ENCODE measurements at regions not wholly inside any gene's neighbourhood (a gene's known extent, or its start where the extent isn't known, plus 50 kb on each side); places are given as distances from the start of the nearest gene placed in this dataset.

DNA sequence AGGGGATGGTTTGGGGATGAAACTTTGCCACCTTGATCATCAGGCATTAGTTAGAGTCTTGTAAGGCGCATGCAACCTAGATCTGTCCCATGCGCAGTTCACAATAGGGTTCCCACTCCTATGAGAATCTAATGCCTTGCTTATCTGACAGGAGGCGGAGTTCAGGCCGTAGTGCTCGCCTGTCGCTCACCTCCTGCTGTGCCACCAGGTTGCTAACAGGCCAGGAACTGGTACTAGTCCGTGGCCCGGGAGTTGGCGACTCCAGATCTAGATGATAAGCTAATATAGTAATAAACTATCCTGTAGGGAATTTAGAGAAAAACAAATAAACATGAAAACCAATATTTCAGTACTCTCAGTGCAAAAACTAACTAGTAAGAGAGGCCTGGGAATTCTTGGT lies 155.4 kb upstream of the ANO5 start:
- no peak overlapping the region for H3K4me3 ChIP-seq (ENCODE audit: insufficient read depth, low read length)
- no peak overlapping the region for H3K4me2 ChIP-seq (ENCODE audit: insufficient read depth, low read length)
- H3K27ac ChIP-seq (ENCODE audit: low read depth, low read length), result no peak overlapping the region
- H3K4me1 ChIP-seq (ENCODE audit: insufficient read depth, low read length), result no peaks in the 10 kb centered on the region
- H4K20me1 ChIP-seq (ENCODE audit: insufficient read depth, low read length), result no peaks in the 10 kb centered on the region
- no peak for DNase-seq (ENCODE audit: insufficient read length, low spot score, missing footprints)
- H3K79me2 ChIP-seq (ENCODE audit: insufficient read depth, low read length), result no peaks in the 10 kb centered on the region
- no peaks in the 10 kb centered on the region for H3K27me3 ChIP-seq (ENCODE audit: insufficient read depth, low read length)
- TF ChIP-seq, protein P1, sequence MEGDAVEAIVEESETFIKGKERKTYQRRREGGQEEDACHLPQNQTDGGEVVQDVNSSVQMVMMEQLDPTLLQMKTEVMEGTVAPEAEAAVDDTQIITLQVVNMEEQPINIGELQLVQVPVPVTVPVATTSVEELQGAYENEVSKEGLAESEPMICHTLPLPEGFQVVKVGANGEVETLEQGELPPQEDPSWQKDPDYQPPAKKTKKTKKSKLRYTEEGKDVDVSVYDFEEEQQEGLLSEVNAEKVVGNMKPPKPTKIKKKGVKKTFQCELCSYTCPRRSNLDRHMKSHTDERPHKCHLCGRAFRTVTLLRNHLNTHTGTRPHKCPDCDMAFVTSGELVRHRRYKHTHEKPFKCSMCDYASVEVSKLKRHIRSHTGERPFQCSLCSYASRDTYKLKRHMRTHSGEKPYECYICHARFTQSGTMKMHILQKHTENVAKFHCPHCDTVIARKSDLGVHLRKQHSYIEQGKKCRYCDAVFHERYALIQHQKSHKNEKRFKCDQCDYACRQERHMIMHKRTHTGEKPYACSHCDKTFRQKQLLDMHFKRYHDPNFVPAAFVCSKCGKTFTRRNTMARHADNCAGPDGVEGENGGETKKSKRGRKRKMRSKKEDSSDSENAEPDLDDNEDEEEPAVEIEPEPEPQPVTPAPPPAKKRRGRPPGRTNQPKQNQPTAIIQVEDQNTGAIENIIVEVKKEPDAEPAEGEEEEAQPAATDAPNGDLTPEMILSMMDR (IDR thresholded peaks at IDR 0.05; ENCODE audit: extremely low read depth, low read depth, low read length), result no peak
- no peaks in the 10 kb centered on the region for H3K36me3 ChIP-seq (ENCODE audit: insufficient read depth, low read length)
- no peak overlapping the region for H2AFZ ChIP-seq (ENCODE audit: low read length)
- H3K9me3 ChIP-seq (ENCODE audit: low read depth, low read length), result no peaks in the 10 kb centered on the region

DNA sequence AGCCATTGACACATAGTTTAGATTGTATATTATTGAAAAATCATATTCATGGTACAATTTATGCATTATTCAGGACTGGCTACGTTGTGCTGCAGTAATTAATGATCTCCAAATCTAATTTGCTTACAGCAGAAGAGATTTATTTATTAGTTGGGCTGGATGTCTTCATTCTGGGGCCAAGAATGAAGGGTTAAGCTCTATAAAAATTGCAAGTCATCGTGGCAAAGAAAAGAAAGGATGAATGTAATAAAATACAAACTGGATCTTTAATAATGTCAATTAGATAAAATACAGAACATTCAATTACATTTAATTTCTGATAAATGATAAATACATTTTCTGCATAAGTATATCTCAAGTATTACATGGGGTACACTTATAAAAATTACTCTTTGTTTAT lies 151.8 kb upstream of the ANO5 start:
- no peaks in the 10 kb centered on the region for H3K27me3 ChIP-seq (ENCODE audit: insufficient read depth, low read length)
- H3K4me1 ChIP-seq (ENCODE audit: insufficient read depth, low read length), result no peaks in the 10 kb centered on the region
- H3K27ac ChIP-seq (ENCODE audit: low read depth, low read length), result no peak overlapping the region
- H4K20me1 ChIP-seq (ENCODE audit: insufficient read depth, low read length), result no peaks in the 10 kb centered on the region
- DNase-seq (ENCODE audit: insufficient read length, low spot score, missing footprints), result no peak
- no peaks in the 10 kb centered on the region for H3K79me2 ChIP-seq (ENCODE audit: insufficient read depth, low read length)
- no peaks in the 10 kb centered on the region for H3K36me3 ChIP-seq (ENCODE audit: insufficient read depth, low read length)
- no peak overlapping the region for H3K4me2 ChIP-seq (ENCODE audit: insufficient read depth, low read length)
- no peak overlapping the region for H2AFZ ChIP-seq (ENCODE audit: low read length)
- TF ChIP-seq, protein P1 (IDR thresholded peaks at IDR 0.05; ENCODE audit: extremely low read depth, low read depth, low read length), result no peak
- H3K4me3 ChIP-seq (ENCODE audit: insufficient read depth, low read length), result no peak overlapping the region
- H3K9me3 ChIP-seq (ENCODE audit: low read depth, low read length), result no peaks in the 10 kb centered on the region

DNA sequence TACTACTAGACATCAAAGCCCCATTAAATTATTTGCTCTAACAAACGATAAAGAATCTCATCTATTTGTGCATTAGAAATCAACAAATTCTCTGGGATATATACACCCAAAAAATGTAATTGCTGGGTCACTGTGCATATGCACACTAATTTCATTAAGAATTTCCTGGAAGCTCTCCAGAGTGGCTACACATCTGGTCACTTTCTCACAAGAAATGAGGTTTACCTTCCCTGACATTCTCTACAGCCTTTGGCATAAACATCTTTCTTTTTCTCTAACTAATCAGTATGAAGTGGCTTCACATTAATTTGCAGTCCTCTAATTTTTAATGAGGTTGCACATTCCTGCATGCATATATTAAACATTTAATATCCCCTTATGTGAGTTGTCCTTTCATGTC lies 150.8 kb upstream of the ANO5 start:
- no peak overlapping the region for H3K4me2 ChIP-seq (ENCODE audit: insufficient read depth, low read length)
- no peaks in the 10 kb centered on the region for H3K79me2 ChIP-seq (ENCODE audit: insufficient read depth, low read length)
- no peak for DNase-seq (ENCODE audit: insufficient read length, low spot score, missing footprints)
- H3K27ac ChIP-seq (ENCODE audit: low read depth, low read length), result no peak overlapping the region
- no peaks in the 10 kb centered on the region for H3K27me3 ChIP-seq (ENCODE audit: insufficient read depth, low read length)
- no peak overlapping the region for H3K4me3 ChIP-seq (ENCODE audit: insufficient read depth, low read length)
- TF ChIP-seq, protein P1 (IDR thresholded peaks at IDR 0.05; ENCODE audit: extremely low read depth, low read depth, low read length), result no peak
- no peaks in the 10 kb centered on the region for H3K4me1 ChIP-seq (ENCODE audit: insufficient read depth, low read length)
- H4K20me1 ChIP-seq (ENCODE audit: insufficient read depth, low read length), result no peaks in the 10 kb centered on the region
- H3K36me3 ChIP-seq (ENCODE audit: insufficient read depth, low read length), result no peaks in the 10 kb centered on the region
- H2AFZ ChIP-seq (ENCODE audit: low read length), result no peak overlapping the region
- H3K9me3 ChIP-seq (ENCODE audit: low read depth, low read length), result no peaks in the 10 kb centered on the region

DNA sequence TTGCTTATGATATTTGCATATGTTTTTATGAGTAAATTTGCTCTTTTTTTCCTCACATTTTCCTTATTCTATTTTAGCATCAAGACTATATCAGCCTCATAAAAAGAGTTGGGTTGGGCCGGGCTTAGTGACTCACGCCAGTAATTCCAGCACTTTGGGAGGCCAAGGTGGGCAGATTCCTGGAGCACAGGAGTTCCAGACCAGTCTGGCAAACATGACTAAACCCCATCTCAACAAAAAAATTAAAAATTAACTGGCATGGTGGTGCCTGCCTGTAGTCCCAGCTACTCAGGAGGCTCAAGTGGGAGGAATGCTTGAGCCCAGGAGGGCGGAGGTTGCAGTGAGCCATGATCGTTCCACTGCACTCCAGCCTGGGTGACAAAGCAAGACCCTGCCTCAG lies 148.8 kb upstream of the ANO5 start:
- DNase-seq (ENCODE audit: insufficient read length, low spot score, missing footprints), result no peak
- H3K36me3 ChIP-seq (ENCODE audit: insufficient read depth, low read length), result no peaks in the 10 kb centered on the region
- H3K4me1 ChIP-seq (ENCODE audit: insufficient read depth, low read length), result no peaks in the 10 kb centered on the region
- no peak overlapping the region for H3K4me3 ChIP-seq (ENCODE audit: insufficient read depth, low read length)
- H3K4me2 ChIP-seq (ENCODE audit: insufficient read depth, low read length), result no peak overlapping the region
- H3K9me3 ChIP-seq (ENCODE audit: low read depth, low read length), result no peaks in the 10 kb centered on the region
- TF ChIP-seq, protein P1 (IDR thresholded peaks at IDR 0.05; ENCODE audit: extremely low read depth, low read depth, low read length), result no peak
- H3K27me3 ChIP-seq (ENCODE audit: insufficient read depth, low read length), result no peaks in the 10 kb centered on the region
- H2AFZ ChIP-seq (ENCODE audit: low read length), result no peak overlapping the region
- H3K79me2 ChIP-seq (ENCODE audit: insufficient read depth, low read length), result no peaks in the 10 kb centered on the region
- H4K20me1 ChIP-seq (ENCODE audit: insufficient read depth, low read length), result no peaks in the 10 kb centered on the region
- no peak overlapping the region for H3K27ac ChIP-seq (ENCODE audit: low read depth, low read length)

Data from osteoblast (primary cell).